DOHH2 (cell line): ENCODE measurements at regions not wholly inside any gene's neighbourhood (a gene's known extent, or its start where the extent isn't known, plus 50 kb on each side); places are given as distances from the start of the nearest gene placed in this dataset.
A peak's percentile ranks its signal among the peaks of the same experiment; 100 is the strongest.

ENCODE experiments used
- H3F3A ChIP-seq: fragments of 200-600 bp; sonication (generic), shearing (Covaris generic); 2 replicates; pipeline ENCODE4 v1.6.0; 2016; ENCODE audit warnings: antibody characterized with exemption, mild to moderate bottlenecking; ENCODE audit not compliant: control insufficient read depth, insufficient read depth
- H3K27ac ChIP-seq: fragments of 200-600 bp; sonication (generic); 2 replicates; pipeline ENCODE4 v1.5.1; 2014; ENCODE audit warnings: low read depth, mild to moderate bottlenecking, low read length, moderate library complexity
- H3K27me3 ChIP-seq: fragments of 200-600 bp; sonication (generic); 2 replicates; pipeline ENCODE4 v1.6.1; 2014; ENCODE audit warnings: mild to moderate bottlenecking, low read length, mixed read lengths; ENCODE audit not compliant: control insufficient read depth
- H3K36me3 ChIP-seq: fragments of 200-600 bp; sonication (generic); 2 replicates; pipeline ENCODE4 v1.6.1; 2014; ENCODE audit warnings: mild to moderate bottlenecking, low read length, moderate library complexity, mixed read lengths; ENCODE audit not compliant: control insufficient read depth
- H3K4me1 ChIP-seq: fragments of 200-600 bp; sonication (generic); 2 replicates; pipeline ENCODE4 v1.6.1; 2014; ENCODE audit warnings: mild to moderate bottlenecking, low read length, mixed read lengths; ENCODE audit not compliant: control insufficient read depth
- H3K4me2 ChIP-seq: fragments of 200-600 bp; sonication (generic); 2 replicates; pipeline ENCODE4 v1.6.0; 2014; ENCODE audit warnings: mild to moderate bottlenecking, low read length, moderate library complexity
- H3K4me3 ChIP-seq: fragments of 200-600 bp; sonication (generic); 2 replicates; pipeline ENCODE4 v1.5.1; 2014; ENCODE audit warnings: mild to moderate bottlenecking, low read length, mixed read lengths
- H3K79me2 ChIP-seq: fragments of 200-600 bp; sonication (generic); 2 replicates; pipeline ENCODE4 v1.6.1; 2014; ENCODE audit warnings: mild to moderate bottlenecking, low read length, mixed read lengths; ENCODE audit not compliant: control insufficient read depth
- H3K9me2 ChIP-seq: fragments of 200-600 bp; sonication (generic); replicated peaks from 2 replicates; pipeline ENCODE4 v1.6.1; 2014; ENCODE audit warnings: mild to moderate bottlenecking, low read length, mixed read lengths; ENCODE audit not compliant: control insufficient read depth
- H3K9me3 ChIP-seq: fragments of 200-600 bp; sonication (generic); 2 replicates; pipeline ENCODE4 v1.6.1; 2014; ENCODE audit warnings: antibody characterized with exemption, low read length, mixed read lengths; ENCODE audit not compliant: control insufficient read depth, insufficient read depth
- H4K20me1 ChIP-seq: fragments of 200-600 bp; sonication (generic); 2 replicates; pipeline ENCODE4 v1.6.0; 2014; ENCODE audit warnings: low read depth, mild to moderate bottlenecking, antibody characterized with exemption, low read length, moderate library complexity; ENCODE audit not compliant: control insufficient read depth, insufficient read depth
- CTCF ChIP-seq: fragments of 200-600 bp; sonication (generic); IDR thresholded peaks from one replicate; pipeline ENCODE4 v1.5.1; 2014; ENCODE audit warnings: antibody characterized with exemption, mild to moderate bottlenecking, low read depth, low read length; ENCODE audit not compliant: poor library complexity, severe bottlenecking
- EZH2phosphoT487 ChIP-seq: fragments of 200-600 bp; sonication (generic); IDR thresholded peaks from 2 replicates; pipeline ENCODE4 v1.6.1; 2017; ENCODE audit warnings: borderline replicate concordance, mild to moderate bottlenecking, antibody characterized with exemption, low read length, moderate library complexity, mixed read lengths

DNA sequence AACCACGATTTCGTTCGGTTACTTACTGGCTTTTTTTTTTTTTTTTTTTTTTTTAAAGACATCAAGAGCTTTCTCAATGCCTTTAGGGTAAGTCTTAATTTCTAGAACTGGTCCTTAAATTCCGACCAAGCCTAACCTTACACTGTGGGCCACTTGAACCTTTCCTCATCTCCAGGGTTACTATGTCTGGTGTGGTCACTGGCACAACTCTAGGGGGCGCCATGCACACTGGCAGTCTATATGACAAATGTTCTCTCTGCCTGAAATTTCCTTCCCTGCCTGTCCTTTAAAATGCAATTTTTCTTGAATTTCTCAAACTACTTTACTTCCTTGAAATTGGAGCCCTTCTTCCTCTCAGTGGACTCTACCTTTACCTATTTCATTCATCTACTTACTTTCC lies 227.4 kb downstream of the KLF5 start:
- Histone ChIP-seq H3K79me2 (no peaks in the 10 kb centered on the region), H4K20me1 (no peaks in the 10 kb centered on the region), H3K9me3 (no peaks in the 10 kb centered on the region), H3K27ac (no peak overlapping the region), H3K4me2 (no peak overlapping the region), H3K36me3 (no peaks in the 10 kb centered on the region), H3K27me3 (no peaks in the 10 kb centered on the region), H3F3A (no peaks in the 10 kb centered on the region), H3K9me2 (no peaks in the 10 kb centered on the region), H3K4me3 (no peak overlapping the region), H3K4me1 (no peaks in the 10 kb centered on the region)
- TF ChIP-seq EZH2phosphoT487 (no peak), CTCF (peak; percentile 36)

GRCh38 chr13:73284081-73284874 lies 225.5 kb downstream of the KLF5 start:
- Histone ChIP-seq H3K79me2 (no peaks in the 10 kb centered on the region), H3K4me1 (no peaks in the 10 kb centered on the region), H3K4me3 (no peak overlapping the region), H3K9me3 (no peaks in the 10 kb centered on the region), H3K4me2 (no peak overlapping the region), H3K36me3 (no peaks in the 10 kb centered on the region), H3F3A (no peaks in the 10 kb centered on the region), H3K27me3 (no peaks in the 10 kb centered on the region), H3K27ac (no peak overlapping the region), H4K20me1 (no peaks in the 10 kb centered on the region), H3K9me2 (no peaks in the 10 kb centered on the region)
- no peak for TF ChIP-seq EZH2phosphoT487
- TF ChIP-seq CTCF = no peak

DNA sequence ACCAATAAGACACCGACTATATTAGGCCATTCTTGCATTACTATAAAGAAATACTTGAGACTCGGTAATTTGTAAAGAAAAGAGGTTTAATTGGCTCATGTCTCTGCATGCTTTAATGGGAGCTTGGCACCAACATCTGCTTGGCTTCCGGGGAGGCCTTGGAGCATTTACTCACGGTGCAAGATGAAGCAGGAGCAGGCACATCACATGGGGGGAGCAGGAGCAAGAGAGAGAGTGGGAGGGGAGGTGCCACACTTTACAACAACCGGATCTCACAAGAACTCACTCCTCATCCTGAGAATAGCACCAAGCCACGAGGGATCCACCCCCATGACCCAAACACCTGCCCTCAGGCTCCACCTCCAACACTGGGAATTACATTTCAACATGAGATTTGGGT lies 224.8 kb downstream of the KLF5 start:
- Histone ChIP-seq H3K36me3 (no peaks in the 10 kb centered on the region), H3K4me1 (no peaks in the 10 kb centered on the region), H3K79me2 (no peaks in the 10 kb centered on the region), H3K27ac (no peak overlapping the region), H4K20me1 (no peaks in the 10 kb centered on the region), H3K9me3 (no peaks in the 10 kb centered on the region), H3K9me2 (no peaks in the 10 kb centered on the region), H3F3A (no peaks in the 10 kb centered on the region), H3K27me3 (no peaks in the 10 kb centered on the region), H3K4me2 (no peak overlapping the region), H3K4me3 (no peak overlapping the region)
- TF ChIP-seq EZH2phosphoT487 = no peak
- no peak for TF ChIP-seq CTCF
